GM18507 (cell line): ENCODE measurements at regions not wholly inside any gene's neighbourhood (a gene's known extent, or its start where the extent isn't known, plus 50 kb on each side); places are given as distances from the start of the nearest gene placed in this dataset.

Experiments
- DNase-seq: peaks from one replicate; pipeline ENCODE4 v3.0.0; 2011; ENCODE audit warnings: low read depth; ENCODE audit not compliant: insufficient read length; ENCODE audit errors: extremely low spot score
- FAIRE-seq: peaks from 2 replicates; lab custom pipeline; 2011; peaks lifted over from hg19 to GRCh38; lab: Jason Lieb, UNC

DNA sequence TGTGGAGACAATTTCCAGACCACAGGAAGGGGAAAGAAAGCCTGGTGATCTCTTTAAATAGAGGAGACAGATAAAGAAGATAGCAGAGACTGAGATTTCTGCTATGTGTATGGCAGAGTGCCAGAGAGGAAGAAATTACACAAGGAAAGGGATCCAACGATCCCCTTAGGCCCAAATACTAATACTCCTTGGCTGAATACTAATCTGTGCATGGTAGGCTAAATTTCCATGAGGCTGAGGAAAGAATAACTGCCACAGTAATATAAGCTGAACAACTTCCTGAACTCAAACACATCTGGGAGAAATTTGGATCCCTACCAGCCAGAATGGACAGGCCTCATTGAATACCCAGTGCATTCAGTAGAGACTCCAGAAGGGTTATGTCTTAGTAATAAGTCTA is 83.3 kb upstream of the TNFAIP3 start:
- DNase-seq (no peak), FAIRE-seq (no peak)

GRCh38 chr6:137784583-137784982 is 82.5 kb upstream of the TNFAIP3 start:
- FAIRE-seq (no peak), DNase-seq (no peak)

GRCh38 chr6:137787016-137787415 is 80.0 kb upstream of the TNFAIP3 start:
- DNase-seq (no peak), FAIRE-seq (no peak)

GRCh38 chr6:137788248-137788647 is 78.8 kb upstream of the TNFAIP3 start:
- FAIRE-seq (no peak), DNase-seq (no peak)

DNA sequence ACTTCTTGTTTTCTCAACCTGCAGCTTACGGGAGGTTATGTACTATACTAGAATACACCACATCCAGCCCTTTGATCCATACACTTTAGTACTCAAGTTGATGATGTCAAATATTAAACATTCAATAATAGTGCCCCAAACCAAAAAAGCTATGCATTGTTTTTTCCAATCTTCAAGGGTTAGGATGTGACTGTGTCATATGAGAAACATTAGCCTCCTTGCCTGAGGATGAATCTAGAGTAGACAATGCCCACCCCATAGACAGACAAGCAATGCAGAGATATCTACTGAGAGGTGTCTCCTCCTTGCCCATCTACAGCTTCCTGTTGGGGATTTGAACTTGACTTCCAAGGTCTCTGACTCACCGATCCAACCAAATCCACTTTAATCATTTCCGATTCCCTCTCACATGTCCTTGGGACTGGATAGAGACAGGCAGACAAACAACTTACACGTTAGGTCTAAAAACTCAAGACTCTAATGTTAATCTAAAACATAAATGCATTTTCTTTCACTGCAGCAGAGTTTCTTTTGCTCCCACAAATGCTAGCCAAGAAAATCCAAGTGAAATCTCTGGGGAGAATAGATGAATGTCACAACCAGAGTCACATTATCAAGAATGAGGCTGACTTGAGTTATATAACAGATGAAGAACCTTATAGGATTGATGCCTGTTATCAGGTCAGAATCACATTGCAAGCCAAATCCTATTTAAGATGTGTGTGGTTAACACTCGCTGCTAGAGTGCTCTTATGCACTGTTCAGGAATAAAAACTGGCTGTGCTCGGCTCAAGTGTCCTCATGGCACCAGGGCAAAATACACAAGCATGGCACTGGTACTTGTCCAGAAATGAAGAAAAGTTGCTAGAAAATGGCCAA is 75.5 kb upstream of the TNFAIP3 start:
- no peak for DNase-seq
- FAIRE-seq, result peak; percentile 64

GRCh38 chr6:137792160-137793033 is 74.7 kb upstream of the TNFAIP3 start:
- FAIRE-seq (peak; percentile 64), DNase-seq (no peak)

DNA sequence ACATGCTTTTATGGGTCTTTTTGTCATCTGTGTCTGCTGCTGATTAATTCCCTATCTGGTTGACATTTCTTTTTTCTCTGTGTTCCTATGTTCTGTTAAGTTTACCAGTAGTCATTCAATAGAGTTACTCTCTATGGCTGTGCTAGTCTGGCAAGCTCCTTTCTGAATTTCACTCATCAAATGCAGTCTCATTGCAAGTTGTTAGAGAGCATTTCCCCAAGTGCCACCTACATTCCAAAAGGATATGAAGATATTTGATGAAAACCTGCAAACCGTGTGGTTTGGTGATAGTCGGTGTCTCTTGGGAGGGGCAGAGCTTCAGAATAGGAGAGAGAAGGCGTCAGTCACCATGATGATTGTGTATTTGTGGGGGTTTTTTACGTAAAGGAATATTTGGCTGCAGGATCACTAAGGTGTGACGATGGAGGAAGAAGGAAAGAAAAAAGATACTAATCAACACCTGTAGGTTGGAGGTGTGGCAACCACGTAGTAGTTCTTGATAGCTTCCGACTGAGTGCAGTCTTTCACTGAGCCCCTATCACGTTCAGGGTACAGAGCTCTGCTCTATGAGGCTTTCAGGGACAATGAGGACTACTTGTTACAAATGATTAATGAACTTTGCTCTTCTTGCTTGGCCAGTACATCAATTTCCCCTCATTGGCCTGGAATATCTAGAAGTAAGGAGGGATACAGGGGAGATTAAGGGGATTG is 73.1 kb upstream of the TNFAIP3 start:
- DNase-seq (no peak), FAIRE-seq (no peak)

DNA sequence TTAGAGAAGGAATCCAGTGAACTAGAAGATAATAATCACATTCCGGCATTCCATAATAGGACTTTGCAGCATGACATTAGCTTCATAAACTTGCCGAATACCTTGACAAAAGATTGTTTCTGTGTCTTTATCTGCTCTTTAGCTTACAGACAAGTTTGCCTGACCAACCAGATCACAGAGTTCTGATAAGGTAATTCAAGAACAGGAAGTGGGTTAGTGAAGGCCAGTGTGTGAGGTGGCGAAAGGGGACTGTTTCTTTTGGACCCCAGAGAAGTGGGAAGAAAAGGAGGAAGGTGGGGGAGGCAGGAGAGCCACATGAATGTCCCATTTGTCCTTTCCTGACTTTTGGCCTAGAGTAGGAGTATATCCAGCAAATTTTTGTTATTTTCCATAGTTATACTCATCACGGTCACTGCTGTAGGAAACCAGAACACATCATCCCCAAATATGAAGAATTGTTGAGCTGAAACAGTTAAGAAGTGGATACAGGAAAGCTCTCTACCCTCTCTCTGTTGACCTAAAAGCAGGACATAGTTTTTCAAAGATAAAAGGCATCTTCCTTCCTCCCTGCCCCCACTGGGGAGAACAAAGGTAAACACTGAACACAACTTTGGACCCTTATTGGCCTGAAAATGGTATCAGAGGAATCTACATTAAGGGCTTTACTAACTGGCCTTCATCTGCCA is 72.4 kb upstream of the TNFAIP3 start:
- FAIRE-seq, result no peak
- DNase-seq, result no peak

- FAIRE-seq (no peak), DNase-seq (no peak)
Observed at GRCh38 chr6:137795501-137795900, 71.6 kb upstream of the TNFAIP3 start.

DNA sequence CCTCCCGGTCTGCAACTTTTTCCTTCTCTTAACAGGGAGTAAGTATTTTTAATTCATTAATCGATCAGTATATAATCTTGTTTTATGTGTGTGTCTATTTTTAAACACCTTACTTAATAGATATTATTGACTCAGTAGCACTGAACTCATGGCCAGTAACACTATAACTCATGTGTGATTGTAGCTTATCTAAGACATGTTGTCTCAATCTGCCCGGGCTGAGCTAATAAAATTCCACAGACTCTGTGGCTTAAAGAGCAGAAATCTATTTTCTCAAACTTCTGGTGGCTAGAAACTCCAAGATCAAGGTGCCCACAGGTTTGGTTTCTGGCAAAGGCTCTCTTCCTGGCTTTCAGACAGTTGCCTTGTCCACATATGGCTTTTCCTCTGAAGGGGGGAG is 68.8 kb upstream of the TNFAIP3 start:
- no peak for DNase-seq
- no peak for FAIRE-seq

DNA sequence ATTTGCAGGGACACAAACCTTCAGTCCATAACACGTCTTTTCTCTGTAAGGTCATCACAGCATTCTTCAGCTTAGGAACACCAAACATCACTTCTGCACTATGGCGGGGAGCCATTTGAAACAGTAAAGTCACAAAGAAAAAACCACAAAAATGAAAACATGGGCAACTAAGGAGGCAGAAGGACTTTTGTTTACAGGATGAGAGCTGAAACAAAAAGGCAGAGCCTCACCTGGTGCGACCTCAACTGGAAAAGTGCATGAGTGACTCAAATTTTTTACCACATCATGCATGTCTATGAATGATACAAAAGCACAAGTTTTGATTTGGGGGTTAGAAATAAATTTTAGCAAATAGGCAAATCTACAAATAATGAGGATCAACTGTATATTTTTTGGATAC is 68.2 kb upstream of the TNFAIP3 start:
- DNase-seq (no peak), FAIRE-seq (no peak)

DNA sequence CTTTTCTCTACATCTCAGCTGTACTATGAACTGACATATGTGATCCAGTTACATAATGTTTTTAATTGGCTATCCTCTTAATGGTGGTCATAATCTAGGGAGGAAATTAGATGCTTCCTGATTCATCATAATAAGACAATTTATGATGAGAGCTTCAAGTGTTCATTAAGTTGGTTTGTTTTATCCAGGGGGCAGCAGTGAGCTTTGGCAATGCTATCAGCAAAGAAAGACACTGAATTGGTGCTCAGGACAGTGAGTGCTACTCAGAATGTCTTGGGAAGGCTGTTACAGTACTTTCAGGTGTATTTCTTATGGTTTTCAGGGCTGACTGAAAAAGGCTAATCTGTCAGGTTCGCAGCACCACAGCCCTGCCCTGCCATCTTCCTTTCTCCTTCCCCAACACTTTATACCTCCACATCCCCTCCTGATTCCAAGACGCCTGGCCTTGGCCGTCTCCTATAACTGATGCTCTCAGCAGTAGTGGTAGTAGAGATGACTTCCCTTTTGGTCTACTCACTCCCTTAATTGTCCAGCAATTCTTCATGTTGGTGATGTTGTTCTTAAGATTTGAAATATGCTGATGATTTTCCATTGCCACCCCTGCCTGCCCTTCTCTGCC is 67.0 kb upstream of the TNFAIP3 start:
- FAIRE-seq (peak; percentile 76), DNase-seq (no peak)

- DNase-seq, result no peak
- peak; percentile 41 for FAIRE-seq
Observed at GRCh38 chr6:137800762-137801161, 66.3 kb upstream of the TNFAIP3 start.

DNA sequence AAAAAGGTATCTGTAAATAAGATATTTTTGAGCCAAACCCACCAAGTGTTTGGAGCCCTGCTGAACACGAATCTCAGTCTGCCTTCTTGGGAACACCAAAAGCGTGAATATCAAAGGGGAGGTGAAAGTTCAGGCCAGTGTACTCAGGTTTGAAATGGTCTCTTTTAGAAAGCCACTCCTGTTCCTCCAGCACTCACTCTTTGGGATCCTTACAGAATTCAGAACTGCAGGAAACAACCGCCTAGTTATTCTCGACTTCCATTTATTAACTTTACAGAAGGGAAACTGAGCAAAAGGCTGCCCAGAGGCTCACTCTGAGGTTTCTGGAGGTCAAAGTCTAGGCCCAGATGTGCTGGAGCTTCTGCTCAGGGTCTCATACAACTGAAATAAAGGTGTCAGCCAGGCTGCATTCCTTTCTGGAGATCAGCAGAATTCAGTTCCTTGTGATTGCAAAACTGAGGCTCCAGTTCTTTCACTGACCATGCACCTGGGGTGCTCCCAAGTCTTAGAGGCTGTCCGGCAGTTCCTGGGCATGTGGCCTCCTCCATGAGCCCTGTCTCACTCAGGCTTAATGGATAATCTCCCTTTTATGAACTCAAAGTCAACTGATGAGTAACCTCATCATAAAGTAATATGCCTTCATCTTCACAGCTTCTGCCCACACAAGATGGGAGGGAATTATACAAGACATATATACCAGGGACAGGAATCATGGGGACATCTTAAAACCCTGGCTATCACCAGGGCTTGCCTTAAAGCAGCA is 65.5 kb upstream of the TNFAIP3 start:
- FAIRE-seq (no peak), DNase-seq (no peak)

DNA sequence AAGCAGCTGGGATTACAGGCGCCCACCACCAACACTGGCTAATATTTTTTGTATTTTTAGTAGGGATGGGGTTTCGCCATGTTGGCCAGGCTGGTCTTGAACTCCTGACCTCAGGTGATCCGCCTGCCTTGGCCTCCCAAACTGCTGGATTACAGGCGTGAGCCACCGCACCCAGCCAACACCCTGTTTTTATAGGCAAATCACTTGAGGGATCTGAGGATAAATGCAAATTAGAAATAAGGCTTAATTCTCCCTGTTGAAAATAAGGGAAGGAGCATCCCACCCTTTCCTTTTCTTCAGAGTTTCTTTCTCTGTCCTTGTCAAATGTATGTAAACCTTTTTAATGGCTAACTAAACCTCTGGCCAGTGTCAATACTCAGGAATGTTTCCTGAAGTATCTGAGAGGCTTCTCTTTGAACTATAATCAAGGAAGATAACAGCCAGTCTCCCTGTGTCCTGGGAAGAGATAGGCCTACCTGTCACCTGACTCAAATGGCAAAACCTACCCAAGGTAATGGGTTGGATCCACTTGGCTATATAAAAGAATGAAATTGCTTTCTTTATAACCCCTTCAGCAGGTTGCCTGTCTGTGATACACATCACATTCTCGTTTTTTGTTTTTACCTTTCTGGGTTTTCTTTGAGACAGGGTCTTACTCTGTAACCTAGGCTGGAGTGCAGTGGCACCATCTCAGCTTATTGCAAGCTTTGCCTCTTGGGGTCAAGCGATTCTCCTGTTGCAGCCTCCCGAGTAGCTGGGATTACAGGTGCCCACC is 64.5 kb upstream of the TNFAIP3 start:
- DNase-seq, result no peak
- FAIRE-seq, result no peak

DNA sequence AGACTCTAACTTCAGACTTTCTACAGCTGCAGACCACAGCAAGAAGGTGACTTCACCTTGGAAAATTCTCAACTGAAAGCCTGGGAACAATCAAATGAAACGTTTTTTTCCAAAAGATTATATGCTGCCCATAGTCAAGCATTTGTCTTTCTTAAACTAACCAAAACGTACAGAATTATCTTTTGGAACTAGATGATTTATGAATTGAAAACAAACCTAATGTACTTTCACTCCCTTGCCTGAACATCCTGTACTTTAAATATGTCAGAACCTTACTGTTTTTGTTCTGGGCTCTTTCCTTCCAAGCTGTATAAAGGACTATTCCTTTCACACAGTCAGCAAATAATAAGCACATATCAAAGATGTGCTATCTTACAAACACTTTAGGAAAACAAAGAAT is 62.4 kb upstream of the TNFAIP3 start:
- no peak for FAIRE-seq
- no peak for DNase-seq

- no peak for DNase-seq
- FAIRE-seq, result no peak
Observed at GRCh38 chr6:137805622-137806021, 61.4 kb upstream of the TNFAIP3 start.
